GM13976 (cell line): ENCODE measurements at regions not wholly inside any gene's neighbourhood (a gene's known extent, or its start where the extent isn't known, plus 50 kb on each side); places are given as distances from the start of the nearest gene placed in this dataset.

Source experiments
- DNase-seq: peaks from one replicate; pipeline ENCODE4 v3.0.0; 2012; ENCODE audit warnings: low spot score
- CTCF ChIP-seq: IDR thresholded peaks from 2 replicates; pipeline ENCODE4 v1.5.1; 2012; ENCODE audit warnings: borderline replicate concordance, mild to moderate bottlenecking; ENCODE audit not compliant: insufficient read depth; ENCODE audit errors: extremely low read depth, missing control alignments, control extremely low read depth
- in situ Hi-C: fragments of 300-500 bp; cut with MboI; formaldehyde crosslinking; loops from one replicate; pipeline ENCODE4 v1.12.0; 2022; ENCODE audit warnings: low sequenced_read_pairs, mixed read lengths, inconsistent platforms; ENCODE audit not compliant: unreplicated experiment

GRCh38 chr2:102943251-102943650 is 181.4 kb downstream of the TMEM182 start:
- no peak for TF ChIP-seq CTCF
- DNase-seq = no peak
- in situ Hi-C loops = no loop called here

GRCh38 chr2:102950371-102950946 is 188.6 kb downstream of the TMEM182 start:
- in situ Hi-C loops = no loop called here
- no peak for DNase-seq
- no peak for TF ChIP-seq CTCF

- TF ChIP-seq CTCF = no peak
- in situ Hi-C loops = no loop called here
- DNase-seq = no peak
Observed at GRCh38 chr2:102951249-102951648, 189.4 kb downstream of the TMEM182 start.

GRCh38 chr2:102967451-102967850 is 205.6 kb downstream of the TMEM182 start:
- TF ChIP-seq CTCF = no peak
- DNase-seq = no peak
- in situ Hi-C loops = no loop called here

- DNase-seq = no peak
- TF ChIP-seq CTCF = no peak
- in situ Hi-C loops = no loop called here
Observed at GRCh38 chr2:102968375-102968774, 206.5 kb downstream of the TMEM182 start.

- in situ Hi-C loops = no loop called here
- DNase-seq = no peak
- TF ChIP-seq CTCF = no peak
Observed at GRCh38 chr2:102971701-102972100, 209.9 kb downstream of the TMEM182 start.
